Esophagus squamous epithelium (tissue), 4 donors: ENCODE measurements at regions not wholly inside any gene's neighbourhood (a gene's known extent, or its start where the extent isn't known, plus 50 kb on each side); places are given as distances from the start of the nearest gene placed in this dataset.

Experiments
- CTCF ChIP-seq, 6 experiments: fragments of 450-650 bp in 4 of 6; fragments of 200-600 bp in 2 of 6; sonication (generic) in 2 of 6; IDR thresholded peaks; one replicate each; pipeline ENCODE4 v1.5.1; 2016 to 2019; ENCODE audit warnings: antibody characterized with exemption in 6 of 6, mild to moderate bottlenecking in 4 of 6, moderate library complexity in 4 of 6
- POLR2A ChIP-seq, 4 donors: fragments of 450-650 bp; IDR thresholded peaks; one replicate each; pipeline ENCODE4 v1.6.1; 2017; ENCODE audit warnings: antibody characterized with exemption in 4 of 4, mild to moderate bottlenecking in 4 of 4, moderate library complexity in 3 of 4

GRCh38 chr7:110407242-110407641 is 683.7 kb upstream of the LRRN3 start:
- TF ChIP-seq POLR2A (IDR thresholded peaks at IDR 0.05) (no peak), CTCF (IDR thresholded peaks at IDR 0.05) (no peak)
